ENCODE measurements at regions not wholly inside any gene's neighbourhood (a gene's known extent, or its start where the extent isn't known, plus 50 kb on each side); places are given as distances from the start of the nearest gene placed in this dataset.
"Not testable (repeated sequence)": the region's sequence is repeated elsewhere in the genome, so short reads cannot be mapped to it uniquely, and the experiment has no call there.

DNA sequence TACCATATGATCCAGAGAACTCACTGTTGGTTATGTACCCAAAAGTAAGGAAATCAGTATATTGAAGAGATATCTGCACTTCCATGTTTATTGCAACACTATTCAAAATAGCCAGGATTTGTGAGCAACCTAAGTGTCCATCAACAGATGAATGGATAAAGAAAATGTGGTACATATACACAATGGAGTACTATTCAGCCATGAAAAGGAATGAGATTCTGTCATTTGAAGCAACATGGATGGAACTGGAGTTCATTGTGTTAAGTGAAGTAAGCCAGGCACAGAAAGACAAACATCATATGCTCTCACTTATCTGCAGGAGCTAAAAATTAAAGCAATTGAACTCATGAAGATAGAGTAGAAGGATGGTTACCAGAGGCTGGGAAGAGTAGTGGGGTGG is 510.5 kb downstream of the KLHL13 start:
- H3K79me2 ChIP-seq (ENCODE audit: low read length); H3K9ac ChIP-seq (ENCODE audit: low read length); H3K4me3 ChIP-seq (ENCODE audit: low read length); H3K27me3 ChIP-seq (ENCODE audit: low read length); H2AFZ ChIP-seq (ENCODE audit: low read length); H3K4me1 ChIP-seq (ENCODE audit: low read length); H3K4me2 ChIP-seq (ENCODE audit: low read depth, low read length, poor library complexity, severe bottlenecking); DNase-seq; H3K36me3 ChIP-seq (ENCODE audit: insufficient read depth, low read length); H3K27ac ChIP-seq (ENCODE audit: low read length); H3K9me2 ChIP-seq (replicated peaks; ENCODE audit: insufficient read depth, low read length); H4K20me1 ChIP-seq (ENCODE audit: insufficient read depth, low read depth, low read length); H3K9me3 ChIP-seq (ENCODE audit: low read length): not testable (repeated sequence)

DNA sequence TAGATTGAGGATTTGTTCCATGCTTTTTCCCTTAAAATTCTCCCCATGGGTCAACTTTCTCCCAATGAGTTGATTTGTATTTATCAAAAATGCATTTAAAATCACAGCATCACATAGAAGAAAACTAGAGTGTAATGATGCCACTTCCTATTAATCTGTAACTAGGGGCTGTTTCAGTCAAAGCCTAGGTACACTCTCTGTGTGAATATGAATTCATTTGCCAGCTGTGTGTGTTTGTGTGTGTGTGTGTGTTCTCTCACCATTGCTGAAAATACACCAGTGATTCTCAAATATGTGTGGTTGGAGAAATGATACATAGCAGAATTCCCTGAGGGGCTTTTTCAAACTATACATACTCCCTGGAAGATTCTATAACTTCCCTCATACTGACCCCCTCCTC is 546.5 kb downstream of the KLHL13 start:
- H4K20me1 ChIP-seq (ENCODE audit: insufficient read depth, low read depth, low read length): no peaks in the 10 kb centered on the region
- no peaks in the 10 kb centered on the region for H3K79me2 ChIP-seq (ENCODE audit: low read length)
- DNase-seq: no peak
- no peak overlapping the region for H3K4me2 ChIP-seq (ENCODE audit: low read depth, low read length, poor library complexity, severe bottlenecking)
- H3K27me3 ChIP-seq (ENCODE audit: low read length): no peaks in the 10 kb centered on the region
- no peak overlapping the region for H3K4me3 ChIP-seq (ENCODE audit: low read length)
- no peaks in the 10 kb centered on the region for H3K36me3 ChIP-seq (ENCODE audit: insufficient read depth, low read length)
- 0 out of 2 replicates have a peak, but pooled peaks cover 3% of the 10 kb centered on the region for H3K9me3 ChIP-seq (ENCODE audit: low read length)
- H2AFZ ChIP-seq (ENCODE audit: low read length): no peak overlapping the region
- no peaks in the 10 kb centered on the region for H3K9me2 ChIP-seq (replicated peaks; ENCODE audit: insufficient read depth, low read length)
- H3K4me1 ChIP-seq (ENCODE audit: low read length): no peaks in the 10 kb centered on the region
- no peak overlapping the region for H3K27ac ChIP-seq (ENCODE audit: low read length)
- H3K9ac ChIP-seq (ENCODE audit: low read length): no peak overlapping the region

DNA sequence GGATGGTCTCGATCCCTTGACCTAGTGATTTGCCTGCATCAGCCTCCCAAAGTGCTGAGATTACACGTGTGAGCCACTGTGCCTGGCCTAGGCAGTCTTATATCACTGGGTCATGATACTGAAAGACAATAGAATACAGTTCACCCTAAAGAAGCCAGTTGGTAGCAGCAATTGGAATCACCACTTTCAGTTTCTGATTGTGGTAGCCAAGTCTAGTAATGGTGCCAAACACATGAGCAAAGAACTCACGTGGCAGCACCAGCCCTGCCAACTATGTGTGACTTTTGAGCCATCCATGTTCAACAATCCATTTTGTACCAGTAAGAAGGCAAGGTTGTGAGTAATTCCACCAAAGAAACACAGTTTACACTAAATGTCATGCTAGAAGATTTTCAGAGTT is 548.4 kb downstream of the KLHL13 start:
- Histone ChIP-seq H3K9ac (ENCODE audit: low read length) (no peak overlapping the region), H3K9me2 (replicated peaks; ENCODE audit: insufficient read depth, low read length) (no peaks in the 10 kb centered on the region), H3K27ac (ENCODE audit: low read length) (no peak overlapping the region), H4K20me1 (ENCODE audit: insufficient read depth, low read depth, low read length) (no peaks in the 10 kb centered on the region), H3K4me1 (ENCODE audit: low read length) (no peaks in the 10 kb centered on the region), H3K36me3 (ENCODE audit: insufficient read depth, low read length) (no peaks in the 10 kb centered on the region), H3K27me3 (ENCODE audit: low read length) (no peaks in the 10 kb centered on the region), H3K9me3 (ENCODE audit: low read length) (0 out of 2 replicates have a peak, but pooled peaks cover 3% of the 10 kb centered on the region), H3K4me2 (ENCODE audit: low read depth, low read length, poor library complexity, severe bottlenecking) (no peak overlapping the region), H3K4me3 (ENCODE audit: low read length) (no peak overlapping the region), H2AFZ (ENCODE audit: low read length) (no peak overlapping the region), H3K79me2 (ENCODE audit: low read length) (no peaks in the 10 kb centered on the region)
- DNase-seq: no peak

DNA sequence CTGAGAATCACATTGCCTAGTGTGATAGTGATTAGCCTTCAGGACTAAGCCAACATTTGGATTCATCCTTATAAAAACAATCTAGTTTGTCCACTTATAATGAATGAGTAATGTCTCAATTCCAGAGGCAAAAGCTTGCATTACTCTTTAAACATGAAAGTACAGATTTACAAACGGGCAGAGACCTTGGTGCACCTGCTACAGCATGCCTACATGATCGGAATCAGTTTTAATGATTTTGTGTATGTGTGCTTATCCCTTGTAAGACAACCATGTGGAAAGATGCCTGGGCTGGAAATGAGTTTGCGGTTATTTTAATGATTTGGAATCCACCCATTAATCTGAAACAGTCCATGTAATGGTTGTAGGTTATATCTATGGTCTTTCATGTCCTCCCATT is 572.7 kb downstream of the KLHL13 start:
- no peaks in the 10 kb centered on the region for H4K20me1 ChIP-seq (ENCODE audit: insufficient read depth, low read depth, low read length)
- H2AFZ ChIP-seq (ENCODE audit: low read length): no peak overlapping the region
- no peaks in the 10 kb centered on the region for H3K9me3 ChIP-seq (ENCODE audit: low read length)
- DNase-seq: no peak
- no peak overlapping the region for H3K27ac ChIP-seq (ENCODE audit: low read length)
- no peaks in the 10 kb centered on the region for H3K79me2 ChIP-seq (ENCODE audit: low read length)
- no peaks in the 10 kb centered on the region for H3K4me1 ChIP-seq (ENCODE audit: low read length)
- H3K27me3 ChIP-seq (ENCODE audit: low read length): no peaks in the 10 kb centered on the region
- H3K36me3 ChIP-seq (ENCODE audit: insufficient read depth, low read length): no peaks in the 10 kb centered on the region
- no peak overlapping the region for H3K4me2 ChIP-seq (ENCODE audit: low read depth, low read length, poor library complexity, severe bottlenecking)
- no peak overlapping the region for H3K4me3 ChIP-seq (ENCODE audit: low read length)
- H3K9ac ChIP-seq (ENCODE audit: low read length): no peak overlapping the region
- H3K9me2 ChIP-seq (replicated peaks; ENCODE audit: insufficient read depth, low read length): no peaks in the 10 kb centered on the region

DNA sequence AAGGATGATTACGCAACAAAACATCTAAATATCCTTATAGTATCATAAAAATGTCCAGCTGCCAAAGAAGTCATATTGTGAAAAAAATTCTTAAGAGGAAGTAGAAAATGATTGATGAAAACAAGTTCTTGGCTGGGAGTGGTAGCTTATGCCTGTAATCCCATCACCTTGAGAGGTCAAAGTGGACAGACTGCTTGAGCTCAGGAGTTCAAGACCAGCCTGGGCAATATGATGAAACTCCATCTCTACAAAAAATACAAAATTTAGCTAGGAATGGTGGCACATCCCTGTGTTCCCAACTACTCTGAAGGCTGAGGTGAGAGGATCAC is 577.6 kb downstream of the KLHL13 start:
- no peaks in the 10 kb centered on the region for H4K20me1 ChIP-seq (ENCODE audit: insufficient read depth, low read depth, low read length)
- no peaks in the 10 kb centered on the region for H3K27me3 ChIP-seq (ENCODE audit: low read length)
- H3K4me2 ChIP-seq (ENCODE audit: low read depth, low read length, poor library complexity, severe bottlenecking): no peak overlapping the region
- H2AFZ ChIP-seq (ENCODE audit: low read length): no peak overlapping the region
- H3K27ac ChIP-seq (ENCODE audit: low read length): no peak overlapping the region
- no peak for DNase-seq
- H3K9me2 ChIP-seq (replicated peaks; ENCODE audit: insufficient read depth, low read length): no peaks in the 10 kb centered on the region
- no peak overlapping the region for H3K4me3 ChIP-seq (ENCODE audit: low read length)
- H3K79me2 ChIP-seq (ENCODE audit: low read length): no peaks in the 10 kb centered on the region
- no peaks in the 10 kb centered on the region for H3K4me1 ChIP-seq (ENCODE audit: low read length)
- H3K9me3 ChIP-seq (ENCODE audit: low read length): no peaks in the 10 kb centered on the region
- H3K36me3 ChIP-seq (ENCODE audit: insufficient read depth, low read length): no peaks in the 10 kb centered on the region
- no peak overlapping the region for H3K9ac ChIP-seq (ENCODE audit: low read length)

DNA sequence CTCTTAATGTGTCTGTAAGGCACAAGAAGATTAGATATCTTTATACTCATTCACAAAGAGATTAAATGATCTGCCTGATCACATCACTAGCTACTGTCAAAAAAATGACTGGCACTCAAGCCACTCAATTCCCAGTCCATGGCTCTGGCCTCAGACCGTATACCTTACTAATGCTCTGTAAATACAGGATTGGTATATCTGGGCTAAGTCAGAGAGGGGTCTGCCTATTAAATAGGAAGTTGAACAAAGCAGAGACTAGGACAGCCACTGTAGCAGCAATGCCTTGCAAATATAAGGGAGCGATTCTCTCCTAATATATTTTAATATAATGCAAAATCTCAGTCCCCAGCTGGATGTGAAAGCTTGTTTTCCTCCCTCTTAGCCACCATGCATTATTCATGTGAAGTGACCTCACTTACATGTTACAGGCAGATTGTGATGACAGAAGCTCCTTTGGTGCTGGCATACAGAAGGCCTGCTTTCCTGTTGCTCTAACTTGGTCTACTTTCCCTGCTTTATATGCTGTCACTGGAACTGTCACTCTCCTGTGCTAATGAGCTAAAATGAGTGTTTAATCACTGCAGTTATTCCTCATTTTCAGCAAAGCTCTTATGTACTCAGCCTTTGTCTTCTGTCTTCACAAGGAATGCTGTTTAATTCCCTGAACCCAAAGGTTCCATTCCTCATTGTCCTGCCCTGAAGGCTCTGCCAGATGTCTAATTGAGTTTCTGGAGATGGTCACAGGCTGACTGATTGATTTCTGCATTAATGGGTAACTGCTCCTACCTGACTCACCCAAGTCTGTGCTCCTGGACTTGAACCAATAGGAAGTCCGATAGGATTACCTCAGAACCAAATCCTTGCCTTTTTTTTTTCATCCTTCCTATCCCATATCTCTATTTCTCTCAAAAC is 578.2 kb downstream of the KLHL13 start:
- Histone ChIP-seq H3K27me3 (ENCODE audit: low read length) (no peaks in the 10 kb centered on the region), H3K9me2 (replicated peaks; ENCODE audit: insufficient read depth, low read length) (no peaks in the 10 kb centered on the region), H3K9me3 (ENCODE audit: low read length) (no peaks in the 10 kb centered on the region), H4K20me1 (ENCODE audit: insufficient read depth, low read depth, low read length) (no peaks in the 10 kb centered on the region), H3K27ac (ENCODE audit: low read length) (no peak overlapping the region), H3K79me2 (ENCODE audit: low read length) (no peaks in the 10 kb centered on the region), H3K9ac (ENCODE audit: low read length) (no peak overlapping the region), H3K36me3 (ENCODE audit: insufficient read depth, low read length) (no peaks in the 10 kb centered on the region), H3K4me2 (ENCODE audit: low read depth, low read length, poor library complexity, severe bottlenecking) (no peak overlapping the region), H2AFZ (ENCODE audit: low read length) (no peak overlapping the region), H3K4me3 (ENCODE audit: low read length) (no peak overlapping the region), H3K4me1 (ENCODE audit: low read length) (no peaks in the 10 kb centered on the region)
- no peak for DNase-seq

DNA sequence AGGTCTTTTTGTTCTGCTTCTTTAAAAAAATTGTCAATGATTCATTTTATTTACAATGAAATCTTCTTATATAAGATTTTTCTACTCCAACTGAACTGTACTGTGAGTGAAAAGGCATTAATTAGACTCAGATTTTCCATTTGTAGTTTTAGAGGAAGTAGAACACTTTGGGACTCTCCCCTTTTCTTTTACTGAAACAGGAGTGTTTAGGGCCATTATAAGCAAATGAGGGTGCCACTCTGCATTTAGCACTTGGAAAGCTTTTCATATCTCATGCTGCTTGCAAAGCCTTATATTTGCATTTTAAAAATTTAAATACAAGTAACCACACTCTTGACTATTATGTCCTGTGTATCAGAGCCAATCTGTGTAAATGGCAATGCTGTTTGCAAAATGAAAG is 584.3 kb downstream of the KLHL13 start:
- Histone ChIP-seq H4K20me1 (ENCODE audit: insufficient read depth, low read depth, low read length) (no peaks in the 10 kb centered on the region), H3K79me2 (ENCODE audit: low read length) (no peaks in the 10 kb centered on the region), H3K4me2 (ENCODE audit: low read depth, low read length, poor library complexity, severe bottlenecking) (no peak overlapping the region), H3K36me3 (ENCODE audit: insufficient read depth, low read length) (no peaks in the 10 kb centered on the region), H3K27ac (ENCODE audit: low read length) (no peak overlapping the region), H2AFZ (ENCODE audit: low read length) (no peak overlapping the region), H3K9me3 (ENCODE audit: low read length) (no peaks in the 10 kb centered on the region), H3K27me3 (ENCODE audit: low read length) (no peaks in the 10 kb centered on the region), H3K4me3 (ENCODE audit: low read length) (no peak overlapping the region), H3K9ac (ENCODE audit: low read length) (no peak overlapping the region), H3K9me2 (replicated peaks; ENCODE audit: insufficient read depth, low read length) (no peaks in the 10 kb centered on the region), H3K4me1 (ENCODE audit: low read length) (no peaks in the 10 kb centered on the region)
- DNase-seq: no peak

DNA sequence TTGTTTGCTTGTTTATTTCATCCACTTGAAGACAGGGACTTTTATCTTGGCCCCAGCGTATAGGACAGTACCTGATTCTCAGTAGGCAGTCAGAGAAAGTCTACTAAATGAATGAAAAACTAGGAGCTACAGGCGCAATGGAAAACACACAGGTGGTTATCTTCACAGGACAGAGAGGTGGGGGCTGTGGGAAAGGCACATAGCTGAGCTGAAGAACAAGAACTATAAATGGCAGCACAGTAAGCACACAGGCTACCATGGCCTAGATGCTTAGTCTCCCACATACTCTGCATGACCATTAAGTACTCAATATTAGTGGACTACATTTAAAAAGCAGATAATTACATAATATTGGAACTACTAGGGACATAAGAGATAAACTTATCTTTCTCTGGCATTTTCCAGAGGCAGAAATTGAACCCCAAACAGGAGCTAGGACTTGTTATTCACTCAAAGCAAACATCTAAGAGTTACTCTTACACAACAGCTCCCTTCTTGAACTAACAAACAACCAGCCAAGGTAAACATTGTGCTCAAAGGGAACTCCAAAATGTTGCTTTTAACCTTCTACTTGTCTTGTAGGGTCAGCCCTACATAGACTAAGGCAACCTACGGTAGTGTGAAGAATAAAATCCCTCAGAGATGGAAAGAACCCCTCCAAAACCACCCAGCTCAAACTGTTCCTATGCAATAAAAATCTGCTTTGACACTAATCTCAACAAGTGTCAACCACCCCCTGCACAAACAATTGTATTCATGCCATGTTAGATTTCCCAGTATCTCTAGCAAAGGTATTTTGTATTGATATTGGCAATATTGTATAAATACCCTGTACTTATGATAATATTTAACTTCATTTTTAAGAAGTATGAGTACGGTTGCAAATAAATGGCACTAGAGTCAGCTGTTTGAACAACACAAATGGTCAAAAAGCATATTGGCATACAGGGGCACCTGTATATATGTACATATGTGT is 593.6 kb downstream of the KLHL13 start:
- H3K4me2 ChIP-seq (ENCODE audit: low read depth, low read length, poor library complexity, severe bottlenecking): no peak overlapping the region
- no peak overlapping the region for H3K27ac ChIP-seq (ENCODE audit: low read length)
- H3K36me3 ChIP-seq (ENCODE audit: insufficient read depth, low read length): no peaks in the 10 kb centered on the region
- H3K4me1 ChIP-seq (ENCODE audit: low read length): no peaks in the 10 kb centered on the region
- H3K79me2 ChIP-seq (ENCODE audit: low read length): no peaks in the 10 kb centered on the region
- H3K9me2 ChIP-seq (replicated peaks; ENCODE audit: insufficient read depth, low read length): no peaks in the 10 kb centered on the region
- H3K9me3 ChIP-seq (ENCODE audit: low read length): no peaks in the 10 kb centered on the region
- no peaks in the 10 kb centered on the region for H3K27me3 ChIP-seq (ENCODE audit: low read length)
- H3K9ac ChIP-seq (ENCODE audit: low read length): no peak overlapping the region
- no peak overlapping the region for H3K4me3 ChIP-seq (ENCODE audit: low read length)
- no peak overlapping the region for H2AFZ ChIP-seq (ENCODE audit: low read length)
- H4K20me1 ChIP-seq (ENCODE audit: insufficient read depth, low read depth, low read length): no peaks in the 10 kb centered on the region
- no peak for DNase-seq
